HG02798 (cell line): ENCODE measurements at regions not wholly inside any gene's neighbourhood (a gene's known extent, or its start where the extent isn't known, plus 50 kb on each side); places are given as distances from the start of the nearest gene placed in this dataset.
"Not testable (repeated sequence)": the region's sequence is repeated elsewhere in the genome, so short reads cannot be mapped to it uniquely, and the experiment has no call there.

Source experiments
- ATAC-seq: cut with Tn5 transposase; IDR thresholded peaks from one replicate; pipeline ENCODE4 v1.9.1; 2021; ENCODE audit warnings: mild to moderate bottlenecking; ENCODE audit not compliant: unreplicated experiment, poor library complexity

- ATAC-seq, result peak; percentile 62
Measured at GRCh38 chr4:18209448-18209847, 187.9 kb upstream of the LCORL start.

DNA sequence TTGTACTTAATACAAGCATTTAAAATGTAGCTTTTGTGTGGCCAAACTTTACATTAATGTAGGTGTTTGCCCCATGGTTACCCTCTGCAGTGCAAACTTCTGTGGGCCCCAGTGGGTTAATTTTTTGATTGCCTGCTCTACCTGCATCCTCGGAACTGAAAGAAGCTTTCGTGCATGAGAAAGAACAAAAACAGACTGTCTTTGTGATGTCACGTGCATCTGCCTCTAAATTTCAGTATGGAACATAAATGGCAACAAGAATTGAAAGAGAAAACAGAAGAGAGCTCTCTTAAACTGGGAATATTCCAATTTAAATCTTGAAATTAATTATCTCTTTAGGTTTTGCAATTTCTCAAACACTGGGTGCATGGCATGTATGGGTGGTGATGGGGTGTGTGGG, 182.4 kb upstream of the LCORL start:
- no peak for ATAC-seq

DNA sequence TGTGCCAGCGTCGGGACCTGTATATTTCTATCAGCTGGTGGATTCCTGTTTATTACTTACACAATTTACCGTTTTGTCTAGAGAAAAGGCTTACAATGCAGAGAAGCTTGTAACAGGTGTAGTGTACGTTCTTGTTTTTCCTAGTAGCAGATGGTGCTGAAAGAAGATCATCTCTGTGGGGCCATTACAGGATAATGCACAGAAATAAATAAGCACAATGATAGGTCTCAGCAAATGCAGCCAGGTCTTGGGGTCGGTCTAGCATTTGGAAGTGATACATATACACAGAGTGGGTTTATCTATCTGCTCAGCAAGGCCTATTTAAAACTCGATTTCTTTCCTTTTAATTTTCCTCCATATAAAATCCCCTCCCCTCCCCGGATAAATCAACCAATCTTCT, 180.9 kb upstream of the LCORL start:
- ATAC-seq, result no peak

GRCh38 chr4:18201885-18202284, 180.3 kb upstream of the LCORL start:
- ATAC-seq, result no peak

DNA sequence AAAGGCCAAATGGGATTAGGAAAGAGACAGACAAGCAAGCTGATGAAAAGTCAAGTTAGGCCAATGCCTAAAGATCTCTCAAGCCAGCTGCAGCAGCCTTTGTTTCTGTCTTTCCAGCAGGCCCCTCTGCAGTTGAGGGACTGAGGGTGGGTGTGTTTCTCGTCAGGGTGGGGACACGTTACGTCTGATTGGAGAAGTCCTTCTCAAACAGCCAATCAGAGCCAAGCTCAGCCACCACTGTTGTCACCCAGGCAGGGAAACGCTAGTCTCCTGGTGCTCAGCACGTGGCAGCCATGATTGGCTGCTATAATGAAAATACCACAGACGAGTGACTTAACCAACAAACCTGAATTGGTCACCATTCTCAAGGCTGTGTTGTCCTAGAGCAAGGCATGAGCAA, 177.1 kb upstream of the LCORL start:
- no peak for ATAC-seq

- peak; percentile 50 for ATAC-seq
Measured at GRCh38 chr4:18197467-18197866, 175.9 kb upstream of the LCORL start.

GRCh38 chr4:18194278-18194677, 172.7 kb upstream of the LCORL start:
- ATAC-seq, result no peak

DNA sequence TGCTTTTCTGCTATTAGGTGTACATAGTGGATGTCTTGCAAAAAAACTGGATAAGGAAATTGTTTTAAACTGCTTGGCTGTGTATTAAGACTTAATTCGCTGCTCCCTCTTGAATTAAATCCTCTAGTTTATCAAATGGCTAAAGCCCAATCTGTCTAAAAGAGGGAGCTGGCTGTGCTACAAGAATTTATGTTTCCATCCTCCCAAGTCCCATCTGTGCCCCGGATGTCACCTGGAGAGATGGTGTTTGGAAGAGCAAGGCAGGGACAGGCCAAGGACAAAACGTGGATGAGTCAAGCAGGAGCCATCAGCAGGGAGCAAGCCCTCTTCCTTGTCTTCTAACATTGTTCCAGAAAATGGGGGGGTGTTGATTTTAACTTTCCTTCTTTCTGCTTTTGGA, 171.3 kb upstream of the LCORL start:
- ATAC-seq, result no peak

- ATAC-seq, result no peak
Measured at GRCh38 chr4:18185491-18185890, 163.9 kb upstream of the LCORL start.

- ATAC-seq, result peak; percentile 50
Measured at GRCh38 chr4:18180892-18181291, 159.3 kb upstream of the LCORL start.

DNA sequence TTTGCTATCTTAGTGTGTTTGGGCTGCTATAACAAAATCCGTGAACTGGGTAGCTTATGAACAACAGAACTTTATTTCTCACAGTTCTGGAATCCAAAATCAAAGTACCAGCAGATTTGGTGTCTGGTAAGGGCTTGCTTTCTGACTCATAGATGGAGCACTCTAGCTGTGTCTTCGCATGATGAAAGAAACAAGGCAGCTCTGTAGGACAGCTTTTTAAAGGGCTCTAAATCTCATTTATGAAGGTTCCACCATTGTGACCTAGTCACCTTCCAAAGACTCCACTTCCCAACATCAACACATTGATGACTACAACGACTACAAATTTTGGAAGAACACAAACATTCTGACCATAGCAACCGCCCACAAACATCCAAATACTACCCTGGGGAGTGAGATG, 158.6 kb upstream of the LCORL start:
- no peak for ATAC-seq

DNA sequence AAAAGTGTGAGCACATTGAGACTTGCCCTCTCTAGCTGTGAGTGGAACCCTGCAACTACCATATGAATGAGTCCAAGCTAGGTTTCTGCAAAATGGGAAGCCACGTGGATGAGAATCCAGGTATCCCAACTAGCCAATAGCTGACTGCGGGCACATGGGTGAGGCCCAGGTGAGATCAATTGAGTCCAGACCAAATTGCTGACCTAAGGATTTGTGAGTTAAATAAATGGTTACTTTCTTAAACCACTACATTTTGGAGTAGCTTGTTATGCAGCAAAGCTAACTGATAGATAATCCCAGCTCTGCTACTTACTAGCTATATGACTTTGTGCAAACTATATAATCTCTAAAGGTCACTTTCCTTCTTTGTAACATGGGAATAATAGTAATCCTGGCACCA, 150.3 kb upstream of the LCORL start:
- ATAC-seq, result no peak

DNA sequence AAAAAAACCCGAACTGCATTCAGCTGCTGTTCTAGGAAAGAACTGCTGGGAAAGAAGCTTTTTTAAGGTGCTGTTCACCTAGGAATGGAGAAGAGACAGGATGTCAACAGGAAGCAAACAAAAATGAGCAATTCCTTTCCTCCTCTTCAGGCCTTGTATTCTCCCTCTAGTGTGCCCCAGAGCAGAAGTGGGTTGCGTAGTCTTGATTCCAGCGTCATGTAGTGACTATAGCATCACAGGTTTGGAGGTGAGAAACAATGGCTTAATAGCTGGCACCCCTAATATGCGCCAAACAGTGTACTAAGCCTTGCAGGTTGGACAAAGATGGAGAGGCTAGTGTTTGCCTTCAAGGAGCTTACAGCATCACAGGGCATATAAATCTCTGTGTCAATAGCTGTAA, 146.3 kb upstream of the LCORL start:
- ATAC-seq, result no peak

DNA sequence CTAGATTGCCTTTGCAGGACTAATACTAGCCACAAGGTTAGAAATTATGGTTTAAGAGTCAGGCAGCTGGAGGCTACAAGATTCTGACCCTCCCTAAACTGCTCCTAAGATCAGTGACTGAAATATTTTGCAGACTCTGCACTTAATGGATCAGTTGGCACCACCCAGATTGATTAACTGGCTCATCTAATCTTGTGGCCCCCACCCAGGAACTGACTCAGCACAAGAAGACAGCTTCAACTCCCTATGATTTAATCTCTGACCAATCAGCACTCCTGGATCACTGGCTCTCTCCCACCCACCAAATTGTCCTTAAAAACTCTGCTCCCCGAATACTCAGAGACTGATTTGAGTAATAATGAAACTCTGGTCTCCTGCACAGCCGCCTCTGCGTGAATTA, 145.4 kb upstream of the LCORL start:
- ATAC-seq, result no peak

DNA sequence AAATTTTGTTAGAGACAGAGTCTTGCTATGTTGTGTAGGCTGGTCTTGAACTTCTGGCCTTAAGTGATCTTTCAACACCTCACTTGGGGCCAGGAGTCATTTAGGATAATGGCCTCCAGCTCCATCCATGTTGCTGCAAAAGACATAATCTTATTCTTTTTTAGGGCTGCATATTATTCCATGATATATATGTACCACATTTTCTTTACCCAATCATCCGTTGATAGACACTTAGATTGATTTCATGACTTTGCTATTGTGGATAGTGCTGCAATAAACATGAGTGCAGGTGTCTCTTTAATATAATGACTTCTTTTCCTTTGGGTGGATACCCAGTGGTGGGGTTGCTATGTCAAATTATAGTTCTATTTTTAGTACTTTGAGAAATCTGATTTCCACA, 140.9 kb upstream of the LCORL start:
- no peak for ATAC-seq

DNA sequence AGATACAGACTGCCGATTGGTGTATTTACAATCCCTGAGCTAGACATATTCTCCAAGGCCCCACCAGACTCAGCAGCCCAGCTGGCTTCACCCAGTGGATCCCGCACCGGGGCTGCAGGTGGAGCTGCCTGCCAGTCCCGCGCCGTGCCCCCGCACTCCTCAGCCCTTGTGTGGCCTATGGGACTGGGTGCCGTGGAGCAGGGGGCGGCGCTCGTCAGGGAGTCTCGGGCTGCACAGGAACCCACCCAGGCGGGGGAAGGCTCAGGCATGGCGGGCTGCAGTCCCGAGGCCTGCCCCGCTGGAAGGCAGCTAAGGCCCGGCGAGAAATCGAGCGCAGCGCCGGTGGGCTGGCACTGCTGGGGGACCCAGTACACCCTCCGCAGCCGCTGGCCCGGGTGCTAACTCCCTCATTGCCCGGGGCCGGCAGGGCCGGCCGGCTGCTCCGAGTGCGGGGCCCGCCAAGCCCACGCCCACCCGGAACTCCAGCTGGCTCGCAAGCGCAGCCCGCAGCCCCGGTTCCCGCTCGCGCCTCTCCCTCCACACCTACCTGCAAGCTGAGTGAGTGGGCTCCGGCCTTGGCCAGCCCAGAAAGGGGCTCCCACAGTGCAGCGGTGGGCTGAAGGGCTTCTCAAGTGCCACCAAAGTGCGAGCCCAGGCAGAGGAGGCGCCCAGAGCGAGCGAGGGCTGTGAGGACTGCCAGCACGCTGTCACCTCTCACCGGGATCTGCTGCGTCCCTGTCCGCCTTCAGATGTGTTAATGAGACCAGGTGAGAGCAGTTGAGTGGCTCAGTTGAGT, 137.8 kb upstream of the LCORL start:
- not testable (repeated sequence) for ATAC-seq

GRCh38 chr4:18155067-18156041, 133.8 kb upstream of the LCORL start:
- ATAC-seq, result no peak

GRCh38 chr4:18138076-18138665, 116.6 kb upstream of the LCORL start:
- ATAC-seq, result no peak

GRCh38 chr4:18134111-18134510, 112.6 kb upstream of the LCORL start:
- ATAC-seq, result no peak

DNA sequence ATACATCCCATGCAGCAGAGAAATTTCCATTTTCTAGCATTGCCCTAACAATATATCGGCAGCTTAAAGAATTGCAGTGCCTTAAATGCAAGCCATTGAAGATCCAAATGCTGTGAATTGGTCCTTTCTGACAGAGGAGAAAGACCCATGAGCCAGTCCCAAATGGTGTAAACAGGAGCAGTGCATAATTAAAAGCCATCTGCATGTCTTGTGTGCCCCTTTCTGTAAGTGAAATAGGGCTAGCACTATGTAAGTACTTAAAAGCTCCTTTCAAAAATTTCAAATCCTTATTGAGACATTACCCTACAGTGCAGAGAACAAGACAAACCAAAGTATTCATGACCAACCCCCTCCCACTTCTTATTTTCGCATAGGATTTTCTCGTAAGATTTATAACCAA, 108.7 kb upstream of the LCORL start:
- no peak for ATAC-seq

DNA sequence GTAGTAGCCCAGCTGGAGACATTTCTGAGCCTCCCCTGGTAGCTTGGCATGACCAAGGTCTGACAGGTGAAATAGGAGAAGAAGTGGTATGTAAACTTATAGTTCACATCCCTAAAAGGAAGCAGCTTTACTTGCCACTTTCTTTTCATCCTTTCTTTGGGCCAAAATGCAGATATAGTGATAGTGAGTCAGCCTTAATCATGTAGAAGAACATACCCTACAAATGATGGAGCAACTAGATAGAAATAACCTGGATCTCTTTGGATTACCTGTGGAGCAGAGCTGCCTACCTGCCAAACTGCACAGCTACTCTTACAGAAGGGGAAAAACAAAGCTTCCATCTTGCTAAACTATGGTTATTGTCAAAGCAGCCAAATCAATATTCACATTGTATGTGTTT, 106.7 kb upstream of the LCORL start:
- no peak for ATAC-seq
